ENCODE measurements at regions not wholly inside any gene's neighbourhood (a gene's known extent, or its start where the extent isn't known, plus 50 kb on each side); places are given as distances from the start of the nearest gene placed in this dataset.
"Not testable (repeated sequence)": the region's sequence is repeated elsewhere in the genome, so short reads cannot be mapped to it uniquely, and the experiment has no call there.

DNA sequence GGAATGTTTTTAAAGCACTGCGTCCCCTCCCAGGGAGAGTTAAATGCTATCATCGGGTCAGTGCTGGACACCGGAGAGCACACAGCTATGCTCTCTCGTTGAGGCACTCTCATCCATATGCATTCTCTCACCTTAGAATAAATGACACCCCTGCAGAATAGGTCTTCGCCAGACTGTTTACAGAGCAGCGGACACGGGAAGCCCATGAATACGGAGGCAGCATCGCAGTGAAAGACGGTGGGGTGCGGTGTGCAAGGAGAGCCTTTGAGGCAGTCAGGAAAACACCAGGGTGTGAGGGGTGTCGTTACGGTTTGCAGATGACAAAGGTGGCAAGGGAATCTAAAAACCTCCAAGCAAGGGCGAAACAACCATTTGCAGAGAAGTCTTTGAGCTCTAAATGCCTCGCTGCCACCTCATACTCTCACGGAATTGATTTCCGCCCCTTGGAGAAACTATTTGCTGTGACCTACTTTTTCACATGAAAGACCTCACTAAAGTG, 169.2 kb upstream of the FHL2 start:
- DNase-seq: no peak

DNA sequence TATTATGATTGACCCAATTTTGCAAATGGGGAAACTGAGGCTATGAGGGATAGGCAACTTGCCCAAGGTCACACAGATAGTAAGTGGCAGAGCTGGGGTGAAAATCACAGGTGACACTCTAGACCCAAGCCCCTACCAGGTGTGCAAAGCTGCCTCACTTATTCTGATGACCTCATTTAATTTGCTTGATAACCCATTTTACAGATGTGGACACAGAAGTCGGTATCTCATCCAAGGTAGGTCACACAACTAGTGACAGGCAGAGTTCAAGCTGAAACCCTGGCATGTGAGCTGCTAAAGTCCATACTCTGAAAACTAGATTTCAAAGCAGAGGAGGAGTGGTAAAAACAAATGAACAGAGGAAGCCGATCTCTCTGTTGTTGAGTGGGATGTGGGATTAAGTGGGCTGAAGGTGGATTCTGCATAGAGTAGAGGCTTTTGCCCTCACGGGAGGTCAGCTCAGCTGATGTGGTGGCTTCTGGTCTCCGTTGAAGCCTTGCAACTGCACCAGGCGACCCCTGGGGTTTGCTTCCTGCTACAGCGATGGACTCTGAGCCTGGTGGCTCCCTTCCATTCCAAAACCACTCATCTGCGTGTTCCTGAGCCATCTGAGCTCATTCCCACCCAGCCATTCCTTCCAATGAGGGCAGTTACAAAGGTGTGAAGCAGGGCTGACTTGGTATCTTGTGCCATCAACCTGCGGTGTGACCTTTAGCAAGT, 164.3 kb upstream of the FHL2 start:
- no peak for DNase-seq

DNA sequence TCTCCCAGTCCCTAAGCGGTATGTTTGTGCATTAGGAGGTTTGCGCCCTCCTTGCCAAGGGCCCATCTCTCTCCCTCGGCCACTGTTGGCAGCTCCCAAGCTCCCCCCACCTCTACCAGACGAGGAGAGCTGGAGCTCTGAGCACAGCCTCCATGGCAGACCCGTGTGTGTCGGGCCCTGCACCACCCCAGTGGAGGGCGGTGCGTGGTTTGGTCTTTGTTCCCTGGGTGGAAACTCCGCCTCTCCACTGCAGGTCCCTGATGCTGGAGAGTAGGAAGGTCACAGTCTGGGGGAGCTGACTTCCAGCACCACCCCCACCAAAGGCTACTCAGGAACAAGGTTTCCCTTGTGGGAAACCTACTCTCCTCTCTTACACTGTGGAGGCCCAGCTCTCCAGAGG, 162.6 kb upstream of the FHL2 start:
- DNase-seq: no peak

DNA sequence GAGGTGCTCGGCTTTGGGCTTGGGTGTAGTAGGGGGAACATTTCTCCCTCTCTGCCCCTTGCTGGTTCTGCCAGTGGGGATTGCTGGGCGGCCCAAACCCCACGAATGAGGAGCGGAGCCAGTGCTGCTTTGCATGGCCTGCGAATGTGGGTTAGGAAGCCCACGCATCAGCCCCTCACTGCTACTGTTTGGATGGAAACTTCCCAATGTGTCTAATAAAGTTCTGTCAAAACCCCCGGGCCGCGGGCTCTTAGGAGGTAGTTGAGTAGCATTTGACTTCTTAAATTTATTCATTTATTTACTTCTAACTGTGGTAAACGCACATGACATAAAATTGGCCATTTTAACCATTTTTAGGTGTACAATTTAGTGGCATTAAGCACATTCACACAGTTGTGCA, 161.3 kb upstream of the FHL2 start:
- no peak for DNase-seq

DNA sequence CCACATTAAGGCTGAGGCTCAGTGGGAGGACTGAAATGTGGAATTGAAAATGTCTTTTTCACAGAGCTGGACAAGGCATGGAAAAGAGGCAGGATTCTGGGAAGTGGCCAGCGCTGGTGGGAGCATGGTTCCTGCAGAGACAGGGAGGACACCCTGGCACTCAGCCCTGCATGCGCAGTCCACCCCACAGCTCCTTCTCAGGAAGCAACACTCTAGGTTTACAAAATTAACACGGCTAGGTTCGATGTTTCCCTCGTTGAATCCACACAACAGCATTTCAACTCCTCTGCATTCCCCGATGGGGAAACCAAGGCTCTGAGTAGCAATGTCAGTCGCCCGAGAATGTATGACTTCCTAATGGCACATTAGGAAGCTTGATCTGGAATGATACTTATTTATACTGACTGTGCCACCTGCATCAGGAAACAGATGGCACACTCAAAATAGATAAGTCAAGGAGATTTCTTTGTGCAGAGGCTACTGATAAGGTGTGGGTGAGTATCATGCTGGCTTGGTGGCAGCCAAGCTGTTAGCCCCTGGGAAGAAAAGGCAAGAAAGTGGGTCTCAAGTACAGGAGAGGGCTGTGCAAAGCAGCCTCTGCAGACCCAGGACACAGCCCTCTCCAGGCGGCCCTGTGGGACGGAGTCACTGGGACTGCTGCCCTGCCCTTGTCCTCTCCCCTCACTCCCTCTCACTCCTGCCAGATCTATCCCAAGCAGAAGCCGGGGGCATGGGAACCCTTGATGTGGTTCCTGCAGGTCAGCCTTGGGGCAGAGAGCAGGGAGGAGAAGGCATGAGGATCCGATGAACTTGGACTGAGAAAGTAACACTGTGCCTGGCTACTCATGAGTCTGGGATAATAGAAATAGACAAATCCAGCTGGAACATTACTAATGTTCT, 158.4 kb upstream of the FHL2 start:
- no peak for DNase-seq

DNA sequence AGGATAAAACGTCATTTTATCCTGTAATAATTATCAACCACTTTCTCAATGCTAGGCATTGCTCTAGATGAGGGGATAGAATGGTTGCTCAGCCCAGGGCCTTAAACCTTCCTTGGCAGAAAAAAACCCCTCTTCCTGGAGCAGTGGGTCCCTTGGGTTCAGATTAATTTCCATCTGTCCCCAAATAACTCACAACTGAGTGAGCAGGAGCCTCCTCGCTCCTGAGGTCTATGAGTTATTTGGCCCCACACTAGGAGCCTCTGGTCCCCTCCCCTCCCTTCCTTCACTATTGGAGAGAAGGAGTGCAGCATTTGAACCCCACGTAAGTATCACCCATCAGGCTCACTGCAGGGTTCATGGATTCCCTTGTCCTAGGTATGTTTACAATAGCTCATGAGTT, 157.5 kb upstream of the FHL2 start:
- no peak for DNase-seq

DNA sequence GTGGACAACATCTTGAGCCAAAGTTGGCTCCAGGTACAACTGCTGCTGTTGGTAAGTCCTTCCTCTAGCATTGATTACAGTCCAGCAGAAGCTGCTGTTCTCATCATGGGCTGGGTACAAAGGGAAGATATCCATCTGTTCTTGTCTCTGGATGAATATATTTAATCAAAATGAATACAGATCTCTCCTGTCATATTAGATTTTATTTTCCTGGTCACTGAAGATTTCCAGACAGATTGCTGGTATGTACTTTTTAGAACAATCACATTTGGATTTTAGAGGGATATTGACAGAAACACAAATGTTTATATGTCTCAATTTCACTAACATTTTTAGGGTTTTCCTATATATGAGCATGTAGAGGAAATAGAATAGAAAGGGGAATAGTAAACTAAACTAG, 155.4 kb upstream of the FHL2 start:
- DNase-seq: no peak

DNA sequence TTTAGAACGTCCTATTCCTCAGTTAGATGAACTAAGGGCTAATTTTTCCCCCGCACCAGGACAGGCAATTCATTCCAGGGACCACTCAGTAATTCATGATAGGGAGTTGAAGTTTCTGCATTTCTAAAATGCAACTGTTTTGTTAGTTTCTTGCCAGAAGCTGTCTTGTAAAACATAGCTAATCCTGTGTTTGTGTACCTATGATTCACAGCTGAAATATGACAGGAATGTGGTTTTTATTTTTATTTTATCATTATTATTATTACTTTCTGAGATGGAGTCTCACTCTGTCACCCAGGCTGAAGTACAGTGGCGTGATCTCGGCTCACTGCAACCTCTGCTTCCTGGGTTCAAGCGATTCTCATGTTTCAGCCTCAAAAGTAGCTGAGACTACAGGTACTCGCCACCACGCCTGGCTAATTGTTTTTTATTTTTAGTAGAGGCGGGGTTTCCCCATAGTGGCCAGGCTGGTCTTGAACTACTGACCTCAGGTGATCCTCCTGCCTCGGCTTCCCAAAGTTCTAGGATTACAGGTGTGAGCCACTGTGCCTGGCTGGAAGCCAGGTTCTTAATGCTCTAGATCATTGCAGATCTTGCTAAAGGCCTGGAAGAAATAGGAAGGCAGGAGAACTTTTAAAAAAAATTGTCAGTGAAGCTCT, 154.8 kb upstream of the FHL2 start:
- DNase-seq: no peak

DNA sequence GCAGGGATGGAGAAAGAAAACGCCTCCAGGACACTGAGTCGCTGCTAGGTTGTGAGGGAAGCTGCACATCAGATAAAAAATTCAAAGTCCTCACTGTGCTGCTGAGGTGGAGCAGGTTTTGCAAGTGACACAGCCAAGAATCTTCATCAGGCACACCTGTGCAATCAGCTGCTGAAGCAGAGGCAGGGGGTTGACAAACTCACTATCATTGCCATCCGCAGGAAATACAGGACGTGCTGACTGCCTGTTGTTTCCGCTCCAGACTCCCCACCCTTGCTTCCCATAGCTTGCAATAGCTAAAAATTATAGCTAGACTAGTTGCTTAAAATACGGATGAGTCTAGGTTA, 147.8 kb upstream of the FHL2 start:
- no peak for DNase-seq

DNA sequence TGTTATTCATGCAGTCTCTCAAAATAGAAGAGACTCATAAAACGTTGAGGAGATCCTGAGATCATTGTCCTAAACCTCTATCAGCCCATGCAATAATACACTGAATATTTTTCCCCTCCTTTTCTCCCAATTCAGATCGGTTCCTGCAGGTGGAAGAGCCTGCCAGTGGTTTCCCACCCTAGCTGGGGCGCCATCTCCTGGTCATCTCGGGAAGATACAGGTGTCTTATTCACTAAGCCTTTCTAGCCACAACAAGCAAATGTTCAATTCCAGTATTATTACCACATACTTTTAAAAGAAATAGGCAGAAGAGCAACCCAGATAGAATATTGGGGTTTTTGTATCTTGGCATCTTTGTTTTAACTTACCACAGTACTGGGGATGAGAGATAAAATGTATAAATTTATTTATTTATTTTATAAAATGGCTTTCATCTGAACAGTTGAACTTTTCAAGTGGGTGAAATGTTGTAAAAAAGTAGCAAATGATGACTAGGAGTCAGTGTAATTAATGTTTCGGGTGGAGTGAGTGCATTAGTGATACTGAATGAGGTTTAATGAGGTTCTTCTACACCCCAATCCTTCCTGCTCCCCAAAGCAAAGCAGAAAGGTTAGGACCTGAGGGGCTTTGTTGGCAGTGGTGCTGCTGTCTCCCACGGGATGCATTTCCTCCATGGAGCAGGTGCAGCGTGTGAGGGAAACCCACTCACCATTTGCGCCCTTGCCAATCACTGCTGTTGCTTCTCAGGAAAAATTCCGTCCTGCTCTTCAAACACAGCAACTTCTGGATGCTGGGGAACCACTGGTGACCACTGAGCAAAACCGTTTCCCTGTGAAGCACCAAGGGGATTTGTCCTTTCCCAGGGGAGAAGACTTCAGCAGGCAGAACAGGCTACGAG, 147.1 kb upstream of the FHL2 start:
- DNase-seq: peak; percentile 53

DNA sequence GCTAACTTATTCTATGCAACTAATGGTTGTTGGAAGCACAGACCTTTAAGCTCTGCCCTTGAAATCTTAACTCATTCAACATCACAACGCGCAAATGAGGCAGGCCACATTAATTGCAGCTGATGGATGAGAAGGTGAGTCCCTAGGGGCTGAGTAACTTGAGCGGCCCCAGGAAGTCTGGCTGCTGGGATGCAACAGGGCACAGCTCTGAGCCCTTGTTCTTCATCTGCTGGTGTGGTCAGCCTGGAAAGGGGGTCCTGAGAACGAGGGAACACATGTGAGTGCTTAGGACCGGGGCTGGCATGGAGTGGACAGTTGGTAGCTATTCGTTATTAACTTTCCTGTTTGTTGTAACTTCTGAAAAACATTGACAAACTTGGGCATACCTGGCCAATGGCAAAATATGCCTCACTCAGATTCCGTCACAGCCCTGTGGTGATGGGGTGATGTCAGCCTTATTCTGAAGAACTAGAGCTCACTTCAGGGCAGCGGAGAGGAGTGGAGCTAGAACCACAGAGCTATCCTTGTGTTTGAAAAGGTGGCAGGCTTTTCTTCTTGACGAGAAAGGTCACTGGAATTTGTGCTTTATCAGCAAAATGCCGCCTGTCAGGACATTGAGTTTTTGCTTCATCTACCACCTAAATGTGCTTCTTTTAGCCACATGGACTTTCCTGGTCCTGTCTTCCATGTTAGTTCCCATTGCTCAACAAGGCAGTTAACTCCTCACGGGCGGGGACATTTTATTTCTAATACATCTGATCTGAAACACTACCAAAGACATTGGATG, 145.9 kb upstream of the FHL2 start:
- no peak for DNase-seq

DNA sequence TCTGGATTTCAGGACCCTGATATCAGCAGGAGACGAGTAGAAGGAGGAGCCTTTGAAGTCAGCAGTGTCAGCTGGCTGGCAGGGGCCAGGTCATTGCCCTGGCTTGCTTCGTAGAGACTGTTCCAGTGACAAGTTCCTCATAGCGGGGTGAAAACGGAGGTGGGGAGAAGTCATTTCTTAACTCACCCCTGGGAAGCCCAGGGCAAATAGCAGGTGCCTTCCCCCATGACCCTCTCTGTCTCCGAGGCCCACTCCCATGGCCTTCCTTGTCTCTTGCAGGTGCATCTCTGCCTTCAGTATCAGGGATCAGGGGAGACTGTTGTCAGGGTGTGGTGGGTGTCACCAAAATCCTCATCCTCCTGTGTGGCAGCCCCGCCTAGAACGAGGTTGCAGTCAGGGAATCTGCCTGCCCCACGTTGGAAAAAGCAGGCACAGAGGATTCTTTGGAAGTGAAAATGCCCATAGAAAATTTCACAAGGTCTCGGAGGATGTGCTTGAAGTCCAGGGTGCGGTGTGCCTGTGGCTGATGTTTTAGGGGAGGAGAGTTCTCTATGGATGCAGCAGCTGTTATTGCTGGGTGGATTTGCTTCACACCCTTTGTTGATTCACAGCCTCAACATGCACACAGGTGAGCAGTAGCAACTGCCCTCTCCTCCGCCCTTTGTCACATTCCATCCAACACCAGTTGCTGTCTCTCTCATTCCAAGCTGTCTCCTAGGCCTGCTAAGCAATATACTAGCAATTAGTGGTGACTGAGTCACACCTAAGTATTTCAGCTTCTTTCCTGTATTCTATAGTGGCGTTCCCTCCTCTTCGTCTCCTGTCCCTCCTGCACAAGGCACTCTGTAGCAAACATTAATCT, 142.6 kb upstream of the FHL2 start:
- no peak for DNase-seq

DNA sequence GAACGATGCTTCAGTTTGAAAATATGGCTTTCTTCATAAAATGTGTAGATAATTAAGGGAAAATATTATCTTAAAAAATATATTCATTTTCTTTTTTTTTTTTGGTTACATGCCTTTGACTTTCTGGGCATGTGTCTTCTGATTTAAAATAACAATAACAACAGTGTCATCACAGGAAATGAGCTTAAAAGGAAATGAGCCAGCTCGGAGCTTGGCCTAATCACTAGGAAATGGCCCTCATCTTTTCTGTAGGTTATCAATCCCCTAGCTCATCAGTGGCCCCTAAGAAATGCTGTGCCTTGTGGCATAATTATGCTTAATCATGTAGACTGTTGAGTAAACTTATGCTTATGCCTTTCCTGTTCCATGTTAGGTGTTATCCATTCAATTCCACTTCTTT, 141.8 kb upstream of the FHL2 start:
- no peak for DNase-seq

DNA sequence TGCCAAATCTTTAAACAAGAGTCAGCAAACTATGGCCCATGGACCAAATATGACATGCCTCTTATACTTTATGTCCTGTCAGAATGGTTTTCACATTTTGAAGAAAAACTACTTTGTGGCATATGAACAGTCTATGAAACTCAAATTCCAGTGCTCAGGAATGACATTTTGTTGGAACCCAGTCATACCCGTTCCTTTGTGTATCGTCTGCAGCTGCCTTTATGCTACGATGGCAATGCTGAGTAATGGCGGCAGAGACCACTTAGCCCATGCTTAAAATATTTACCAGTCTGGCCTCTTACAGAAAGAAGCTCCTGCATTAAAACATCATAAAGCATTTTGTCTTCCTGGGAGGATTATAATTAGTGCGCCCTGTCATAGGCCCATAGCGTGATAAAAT, 140.5 kb upstream of the FHL2 start:
- no peak for DNase-seq

DNA sequence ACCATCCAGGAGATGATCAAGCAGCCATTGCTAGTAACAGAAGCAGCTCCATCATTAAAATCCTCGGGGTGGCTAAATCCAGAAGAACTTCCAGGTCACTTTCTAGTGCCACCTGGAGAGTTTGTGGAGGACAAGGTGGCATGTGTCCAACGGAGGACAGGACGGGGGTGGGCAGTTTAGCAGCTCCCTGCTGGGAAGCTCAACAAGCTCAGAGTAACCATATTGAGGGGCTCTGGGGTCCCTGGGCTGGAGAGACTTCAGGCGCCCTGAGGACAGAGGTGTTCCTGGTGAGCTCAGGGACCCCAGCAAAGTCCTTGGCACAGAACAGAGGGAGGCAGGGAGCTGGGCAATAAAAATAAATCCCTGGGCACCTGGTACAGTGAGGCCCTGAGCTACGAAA, 140.0 kb upstream of the FHL2 start:
- DNase-seq: no peak

DNA sequence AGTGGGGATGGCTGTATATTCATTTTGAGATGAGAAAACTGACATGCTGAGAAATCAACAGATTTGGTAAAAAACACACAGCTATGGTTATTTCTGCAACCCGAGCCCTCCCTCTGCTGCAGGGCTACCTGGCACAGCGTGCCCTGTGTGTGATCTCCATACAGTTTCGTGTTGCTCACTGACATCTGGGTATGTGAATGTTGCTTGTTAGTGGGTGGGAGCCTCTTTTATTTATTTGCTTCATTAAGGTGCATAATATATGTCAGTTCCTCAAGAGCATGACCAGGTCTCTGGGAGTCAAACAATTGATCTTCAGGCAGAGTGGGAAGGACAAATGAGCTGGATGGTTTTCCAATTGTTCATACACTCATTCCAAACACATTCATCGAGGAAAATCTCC, 139.1 kb upstream of the FHL2 start:
- DNase-seq: no peak

DNA sequence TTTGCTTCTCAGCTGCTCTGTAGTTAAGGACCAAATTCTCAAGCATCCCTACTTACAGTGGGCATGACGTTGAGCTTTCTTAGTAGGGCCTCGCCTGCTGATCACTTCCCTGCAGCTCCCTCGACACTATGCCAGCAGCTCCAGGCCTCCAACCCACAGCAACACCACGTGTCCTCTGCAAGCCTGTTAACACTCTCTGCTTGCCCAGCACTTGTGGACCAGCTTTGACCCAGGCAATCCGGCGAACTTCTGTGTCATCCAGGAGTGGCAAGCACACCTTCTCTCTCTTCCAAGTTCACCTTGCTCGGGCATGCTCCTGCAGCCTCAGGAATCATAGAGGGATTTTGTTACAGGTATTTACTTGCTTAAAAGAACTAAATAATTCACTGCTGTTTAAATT, 138.6 kb upstream of the FHL2 start:
- no peak for DNase-seq

DNA sequence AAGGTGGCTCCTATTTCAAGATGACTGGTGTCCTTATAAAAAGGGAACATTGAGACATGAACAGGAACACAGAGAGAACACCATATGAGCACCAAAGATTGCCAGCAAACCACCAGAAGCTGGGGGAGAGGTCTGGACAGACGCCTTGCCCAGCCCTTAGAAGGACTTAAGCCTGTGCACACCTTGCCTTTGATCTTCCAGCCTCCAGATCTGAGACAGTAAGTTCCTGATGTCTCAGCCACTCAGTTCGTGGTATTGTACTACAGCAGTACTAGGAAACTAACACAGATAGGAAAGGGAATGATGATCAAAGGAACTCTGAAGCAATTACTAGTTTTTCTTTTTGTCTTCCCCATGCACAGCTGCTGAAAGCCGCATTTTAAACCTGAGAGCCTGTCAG, 137.3 kb upstream of the FHL2 start:
- no peak for DNase-seq

DNA sequence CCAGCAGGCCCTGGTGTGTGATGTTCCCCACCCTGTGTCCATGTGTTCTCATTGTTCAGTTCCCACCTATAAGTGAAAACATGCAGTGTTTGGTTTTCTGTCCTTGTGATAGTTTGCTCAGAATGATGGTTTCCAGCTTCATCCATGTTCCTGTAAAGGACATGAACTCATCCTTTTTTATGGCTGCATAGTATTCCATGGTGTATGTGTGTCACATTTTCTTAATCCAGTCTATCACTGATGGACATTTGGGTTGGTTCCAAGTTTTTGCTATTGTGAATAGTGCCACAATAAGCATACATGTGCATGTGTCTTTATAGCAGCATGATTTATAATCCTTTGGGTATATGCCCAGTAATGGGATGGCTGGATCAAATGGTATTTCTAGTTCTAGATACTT, 130.4 kb upstream of the FHL2 start:
- not testable (repeated sequence) for DNase-seq
